T47D (cell line): ENCODE measurements at regions not wholly inside any gene's neighbourhood (a gene's known extent, or its start where the extent isn't known, plus 50 kb on each side); places are given as distances from the start of the nearest gene placed in this dataset.
A peak's percentile ranks its signal among the peaks of the same experiment; 100 is the strongest.

Source experiments
- DNase-seq, 2 experiments: peaks; one replicate each; pipeline versions ENCODE4 v3.0.0 to v3.0.0-alpha.2; 2011 to 2012; ENCODE audit warnings: low read depth in 1 of 2, low spot score in 1 of 2
- JUND ChIP-seq: IDR thresholded peaks from 2 replicates; pipeline ENCODE4 v1.6.1; 2012; ENCODE audit warnings: low read depth
- in situ Hi-C: cut with HindIII; loops from 2 replicates; pipeline ENCODE4 v1.10.0; 2016; ENCODE audit warnings: low sequenced_read_pairs, low pct_unique_long_range_greater_than_20kb

- no peak for TF ChIP-seq JUND
- in situ Hi-C loops: no loop called here
- no peak for DNase-seq
Measured at GRCh38 chr12:13628067-13628466, 353.3 kb downstream of the GRIN2B start.

- in situ Hi-C loops: no loop called here
- no peak for TF ChIP-seq JUND
- peak in 1 of 2 experiments; percentile 51 for DNase-seq
Measured at GRCh38 chr12:13627536-13627935, 353.9 kb downstream of the GRIN2B start.

GRCh38 chr12:13613297-13613696 lies 368.1 kb downstream of the GRIN2B start:
- no peak for DNase-seq
- TF ChIP-seq JUND: no peak
- in situ Hi-C loops: no loop called here

- in situ Hi-C loops: no loop called here
- TF ChIP-seq JUND: no peak
- no peak for DNase-seq
Measured at GRCh38 chr12:13609894-13610679, 371.3 kb downstream of the GRIN2B start.

- TF ChIP-seq JUND: no peak
- DNase-seq: no peak
- in situ Hi-C loops: no loop called here
Measured at GRCh38 chr12:13606290-13606689, 375.1 kb downstream of the GRIN2B start.

GRCh38 chr12:13603953-13604352 lies 377.4 kb downstream of the GRIN2B start:
- no peak for DNase-seq
- in situ Hi-C loops: no loop called here
- TF ChIP-seq JUND: no peak

GRCh38 chr12:13602172-13602571 lies 379.2 kb downstream of the GRIN2B start:
- no peak for DNase-seq
- no peak for TF ChIP-seq JUND
- in situ Hi-C loops: no loop called here

- TF ChIP-seq JUND: no peak
- in situ Hi-C loops: no loop called here
Measured at GRCh38 chr12:13599176-13599575, 382.2 kb downstream of the GRIN2B start.

GRCh38 chr12:13597837-13598236 lies 383.6 kb downstream of the GRIN2B start:
- DNase-seq: no peak
- in situ Hi-C loops: no loop called here
- TF ChIP-seq JUND: no peak

More at GRCh38 chr12:13599176-13599575, 382.2 kb downstream of the GRIN2B start:
- DNase-seq: no peak

- in situ Hi-C loops: no loop called here
Measured at GRCh38 chr12:13597166-13597565, 384.2 kb downstream of the GRIN2B start.

GRCh38 chr12:13596714-13597113 lies 384.7 kb downstream of the GRIN2B start:
- TF ChIP-seq JUND: no peak
- in situ Hi-C loops: no loop called here
- DNase-seq: no peak

More at GRCh38 chr12:13597166-13597565, 384.2 kb downstream of the GRIN2B start:
- TF ChIP-seq JUND: no peak
- DNase-seq: no peak

GRCh38 chr12:13595536-13596443 lies 385.6 kb downstream of the GRIN2B start:
- TF ChIP-seq JUND: no peak
- in situ Hi-C loops: no loop called here
- no peak for DNase-seq
